ENCODE measurements at regions not wholly inside any gene's neighbourhood (a gene's known extent, or its start where the extent isn't known, plus 50 kb on each side); places are given as distances from the start of the nearest gene placed in this dataset.
"Not testable (repeated sequence)": the region's sequence is repeated elsewhere in the genome, so short reads cannot be mapped to it uniquely, and the experiment has no call there.

DNA sequence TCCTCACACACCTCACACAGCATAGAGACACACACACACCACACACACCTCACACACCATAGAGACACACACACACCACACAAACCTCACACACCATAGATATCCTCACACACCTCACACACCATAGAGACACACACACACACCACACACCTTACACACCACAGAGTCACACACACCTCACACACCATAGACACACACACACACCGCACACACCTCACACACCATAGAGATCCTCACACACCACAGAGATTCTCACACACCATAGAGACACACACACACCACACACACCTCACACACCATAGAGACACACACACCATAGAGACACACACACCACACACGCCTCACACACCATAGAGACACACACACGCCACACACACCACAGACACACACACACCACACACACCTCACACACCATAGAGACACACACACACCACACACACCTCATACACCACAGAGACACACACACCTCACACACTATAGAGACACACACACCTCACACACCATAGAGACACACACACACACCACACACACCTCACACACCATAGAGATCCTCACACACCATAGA is 270.6 kb downstream of the CYRIA start:
- no peak for DNase-seq (ENCODE audit: low read depth in 2 of 2)

- no peak for DNase-seq (ENCODE audit: low read depth in 2 of 2)
Measured at GRCh38 chr2:16394072-16394985, 271.3 kb downstream of the CYRIA start.

GRCh38 chr2:16393500-16394071 is 272.0 kb downstream of the CYRIA start:
- no peak for DNase-seq (ENCODE audit: low read depth in 2 of 2)

DNA sequence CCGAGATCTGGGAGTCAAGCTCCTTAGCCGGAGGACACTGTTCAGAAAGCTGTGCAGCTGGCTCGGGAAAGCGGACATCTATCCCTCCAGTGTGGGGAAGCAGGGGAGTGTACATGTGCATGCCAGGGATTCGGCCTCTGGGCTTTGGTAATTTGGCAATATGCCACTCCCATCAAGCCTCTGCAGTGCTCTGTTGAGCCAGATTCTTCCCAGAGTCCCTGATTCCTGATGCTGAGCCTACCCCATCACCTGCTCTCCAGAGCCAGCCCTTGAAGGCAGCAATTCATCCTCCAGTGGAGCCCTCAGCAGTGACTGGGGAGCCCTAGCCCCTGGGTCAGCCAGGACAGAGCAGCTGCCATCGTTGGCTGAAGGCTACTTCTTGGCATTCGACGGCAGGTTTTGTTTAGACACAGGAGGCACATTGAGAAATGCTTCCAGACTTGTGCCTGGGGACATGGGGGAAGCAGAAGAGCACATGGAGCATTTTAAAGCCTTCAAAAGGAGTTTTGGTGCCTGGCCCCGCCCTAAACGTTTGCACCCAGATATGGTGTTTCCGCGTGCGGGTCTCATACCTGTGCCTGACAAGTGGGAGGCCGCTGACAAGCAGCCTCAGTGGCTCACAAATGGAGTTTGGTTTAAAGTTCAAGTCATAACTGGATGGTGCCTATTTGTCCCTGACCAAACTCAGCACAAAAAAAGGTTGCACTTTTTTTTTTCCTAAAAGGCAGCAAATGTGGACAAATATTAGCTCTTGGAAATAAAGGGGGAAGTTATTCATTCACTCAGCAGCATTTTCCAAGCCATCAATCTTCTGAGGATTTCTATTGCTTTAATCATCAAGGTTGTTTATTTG is 272.8 kb downstream of the CYRIA start:
- no peak for DNase-seq (ENCODE audit: low read depth in 2 of 2)

GRCh38 chr2:16391986-16392385 is 273.6 kb downstream of the CYRIA start:
- no peak for DNase-seq (ENCODE audit: low read depth in 2 of 2)

DNA sequence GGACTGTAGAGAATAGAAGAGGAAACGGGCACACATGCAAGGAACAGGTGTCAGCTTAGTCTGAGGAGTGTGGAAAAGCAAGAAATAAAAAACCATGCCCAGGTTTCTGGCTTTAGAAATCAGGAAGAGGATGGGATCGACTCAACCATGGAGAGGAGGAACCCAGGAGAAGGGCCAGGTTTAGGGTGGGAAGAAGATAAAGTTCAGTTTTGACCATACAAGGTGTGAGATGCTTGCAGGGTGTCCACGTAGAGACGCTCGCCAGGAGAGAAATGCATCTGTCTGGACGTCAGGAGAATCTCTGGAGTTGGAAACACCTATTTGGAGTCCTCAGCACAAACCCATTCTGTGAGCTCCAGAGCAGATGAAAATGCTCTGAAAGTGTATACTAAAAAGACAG is 275.1 kb downstream of the CYRIA start:
- DNase-seq (ENCODE audit: low read depth in 2 of 2) = no peak

DNA sequence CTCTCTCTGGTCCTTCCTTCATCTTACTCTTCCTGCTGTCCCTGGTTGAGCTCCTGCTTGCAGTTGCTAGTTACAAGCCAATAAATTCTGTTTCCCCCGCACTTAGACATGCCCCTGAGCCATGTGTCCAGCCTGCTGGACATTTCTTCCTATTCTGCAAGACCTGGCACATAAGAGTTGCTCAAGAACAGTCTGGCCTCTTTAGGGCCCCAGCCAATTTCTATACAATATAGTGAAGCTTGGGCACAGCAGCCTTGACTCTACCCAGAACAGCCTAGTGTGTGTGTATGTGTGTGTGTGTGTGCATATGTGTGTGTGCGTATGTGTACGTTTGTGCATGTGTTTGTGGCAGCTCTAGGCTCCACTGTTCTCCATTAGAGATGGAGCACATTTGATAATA is 276.0 kb downstream of the CYRIA start:
- DNase-seq (ENCODE audit: low read depth in 2 of 2) = no peak

- DNase-seq (ENCODE audit: low read depth in 2 of 2) = not testable (repeated sequence)
Measured at GRCh38 chr2:16388199-16388830, 277.3 kb downstream of the CYRIA start.

DNA sequence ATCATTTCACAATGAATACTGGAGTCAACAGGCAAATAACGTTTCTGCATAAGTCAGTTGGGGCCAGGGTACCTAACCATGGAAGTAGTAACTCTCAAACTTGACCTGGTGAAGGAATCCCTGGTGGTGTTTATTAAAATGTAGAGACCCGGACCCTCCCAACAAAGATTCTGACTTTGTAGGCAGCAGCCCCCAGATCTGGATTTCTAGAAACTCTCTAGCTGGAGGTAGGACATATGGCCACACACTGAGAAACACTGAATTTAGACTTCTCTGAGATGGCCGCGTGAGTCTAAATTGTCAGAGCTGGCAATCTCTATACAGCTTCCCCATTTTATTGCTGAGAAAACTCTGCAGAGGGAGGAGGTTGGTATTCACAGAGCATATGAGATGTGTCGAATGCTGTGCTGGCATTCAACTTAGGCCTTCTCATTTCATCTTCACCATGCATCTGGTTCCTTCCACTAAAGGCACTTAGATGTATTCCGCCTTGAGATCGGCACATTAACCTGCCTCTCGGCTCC is 278.1 kb downstream of the CYRIA start:
- no peak for DNase-seq (ENCODE audit: low read depth in 2 of 2)

DNA sequence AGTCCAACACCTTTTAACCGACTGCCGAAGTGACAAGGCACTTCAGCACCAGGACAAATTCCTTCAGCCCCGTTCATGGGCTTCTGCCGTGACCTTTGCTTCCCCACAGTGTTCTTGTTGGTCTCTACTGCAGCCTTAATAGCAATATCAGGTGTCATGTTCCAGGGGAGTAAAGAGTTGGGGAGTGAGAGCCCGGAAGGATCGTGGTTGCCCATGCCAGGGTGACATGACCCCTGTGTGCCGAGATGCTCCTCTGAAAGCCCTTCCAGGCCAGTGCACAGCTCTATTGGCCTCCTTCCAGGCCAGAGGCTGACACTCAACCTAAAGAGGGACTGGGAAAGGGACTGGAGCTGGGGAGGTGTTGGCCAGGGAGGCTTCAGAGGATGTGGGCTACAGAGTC is 279.2 kb downstream of the CYRIA start:
- no peak for DNase-seq (ENCODE audit: low read depth in 2 of 2)

DNA sequence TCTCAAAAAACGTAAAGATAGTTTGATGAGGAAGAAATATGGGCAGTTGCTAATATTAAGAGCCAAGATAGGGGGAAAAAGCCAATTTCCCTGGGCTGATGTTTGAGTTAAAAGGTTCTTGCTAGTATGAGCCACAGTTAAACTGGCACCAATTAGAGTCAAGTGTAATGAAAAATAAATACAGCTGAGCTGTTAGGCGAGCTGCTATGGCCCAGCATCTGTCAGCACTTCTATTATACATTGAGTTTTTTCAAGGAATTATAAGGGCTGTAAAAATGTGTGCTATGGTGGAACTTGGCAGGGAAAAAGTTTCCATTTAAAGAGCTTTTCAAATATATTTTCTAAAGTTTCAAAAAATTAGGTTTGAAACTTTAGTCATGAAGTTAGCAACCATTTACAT is 279.6 kb downstream of the CYRIA start:
- no peak for DNase-seq (ENCODE audit: low read depth in 2 of 2)

GRCh38 chr2:16385341-16385740 is 280.3 kb downstream of the CYRIA start:
- DNase-seq (ENCODE audit: low read depth in 2 of 2) = no peak

- no peak for DNase-seq (ENCODE audit: low read depth in 2 of 2)
Measured at GRCh38 chr2:16383411-16383810, 282.2 kb downstream of the CYRIA start.

DNA sequence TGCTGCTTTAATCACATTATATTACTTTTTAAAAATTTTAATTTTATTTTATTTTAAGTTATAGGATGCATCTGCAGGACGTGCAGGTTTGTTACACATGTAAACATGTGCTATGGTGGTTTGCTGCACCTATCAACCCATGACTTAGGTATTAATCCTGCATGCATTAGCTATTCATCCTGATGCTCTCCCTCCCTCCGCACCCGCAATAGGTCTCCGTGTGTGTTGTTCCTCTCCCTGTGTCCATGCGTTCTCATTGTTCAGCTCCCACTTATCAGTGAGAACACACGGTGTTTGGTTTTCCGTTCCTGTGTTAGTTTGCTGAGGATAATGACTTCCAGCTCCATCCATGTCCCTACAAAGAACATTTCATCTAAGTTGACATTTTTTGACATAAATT is 283.2 kb downstream of the CYRIA start:
- DNase-seq (ENCODE audit: low read depth in 2 of 2) = no peak

DNA sequence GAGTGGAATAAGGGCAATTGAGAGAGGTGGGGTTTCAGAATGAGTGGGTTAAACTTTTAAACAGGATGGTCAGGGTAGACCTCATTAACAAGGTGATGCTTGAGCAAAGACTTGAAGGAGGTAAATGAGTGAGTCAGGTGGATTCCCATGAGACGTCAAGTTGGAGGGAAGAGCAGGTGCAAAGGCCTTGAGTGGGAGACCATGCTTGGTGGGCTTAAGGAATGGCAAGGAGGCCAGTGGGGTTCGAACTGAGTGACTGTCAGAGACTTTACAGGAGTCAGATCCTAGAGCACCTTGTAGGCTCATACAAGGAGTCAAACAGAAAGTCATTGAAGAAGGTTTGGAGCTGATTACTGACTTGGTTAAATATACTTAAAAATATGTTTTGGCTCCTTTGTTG is 284.1 kb downstream of the CYRIA start:
- DNase-seq (ENCODE audit: low read depth in 2 of 2) = no peak

GRCh38 chr2:16379901-16380300 is 285.7 kb downstream of the CYRIA start:
- not testable (repeated sequence) for DNase-seq (ENCODE audit: low read depth in 2 of 2)

DNA sequence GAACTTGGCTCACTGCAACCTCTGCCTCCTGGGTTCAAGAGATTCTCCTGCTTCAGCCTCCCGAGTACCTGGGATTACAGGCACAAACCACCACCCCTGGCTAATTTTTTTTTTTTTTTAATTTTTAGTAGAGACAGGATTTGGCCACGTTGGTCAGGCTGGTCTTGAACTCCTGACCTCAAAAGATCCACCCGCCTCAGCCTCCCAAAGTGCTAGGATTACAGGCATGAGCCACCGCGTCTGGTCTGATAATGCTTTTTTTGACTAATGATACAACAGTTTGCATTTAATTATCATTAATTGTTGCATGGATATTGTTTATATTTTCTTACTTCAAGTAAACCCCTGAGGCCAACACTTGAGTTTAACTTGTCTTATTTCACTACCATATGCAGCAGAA is 286.6 kb downstream of the CYRIA start:
- not testable (repeated sequence) for DNase-seq (ENCODE audit: low read depth in 2 of 2)

DNA sequence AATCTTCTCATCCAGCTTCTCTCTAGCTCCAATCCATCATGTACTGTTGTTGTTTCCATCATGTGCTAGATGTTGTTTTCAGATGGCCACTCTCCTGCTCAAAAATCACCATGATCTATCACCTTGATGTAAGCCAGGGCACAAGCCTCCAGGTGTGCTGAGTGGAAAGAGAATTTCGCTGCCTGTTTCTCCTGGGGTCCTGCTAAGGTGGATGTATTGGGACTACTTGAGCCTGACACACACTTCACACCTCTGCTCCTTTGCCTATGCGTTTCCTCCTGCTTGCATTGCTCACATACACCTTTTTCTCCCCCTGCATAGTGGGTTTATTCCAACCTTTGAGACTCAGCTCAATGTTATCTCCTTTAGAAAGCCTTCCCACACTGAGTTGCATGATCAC is 287.6 kb downstream of the CYRIA start:
- no peak for DNase-seq (ENCODE audit: low read depth in 2 of 2)

DNA sequence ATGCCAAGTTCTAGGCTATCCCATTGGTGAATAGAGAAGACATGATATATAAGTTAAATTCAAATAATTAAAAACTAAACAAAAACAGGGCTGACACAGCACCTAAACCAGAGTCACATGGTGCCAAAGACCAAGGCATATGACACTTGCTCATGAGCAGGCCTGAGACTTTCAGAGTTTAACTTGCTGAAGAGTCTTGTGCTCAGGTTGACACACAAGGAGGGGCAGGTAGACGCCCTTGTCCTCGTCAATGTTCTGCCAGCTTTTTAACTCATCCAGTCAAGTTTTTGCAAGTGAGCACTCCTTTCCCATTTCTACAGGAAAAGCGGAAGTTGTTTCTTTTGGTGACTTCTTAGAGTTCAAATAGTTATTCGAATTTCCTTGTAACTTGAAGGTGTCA is 289.7 kb downstream of the CYRIA start:
- DNase-seq (ENCODE audit: low read depth in 2 of 2) = no peak

- no peak for DNase-seq (ENCODE audit: low read depth in 2 of 2)
Measured at GRCh38 chr2:16375351-16375750, 290.3 kb downstream of the CYRIA start.

DNA sequence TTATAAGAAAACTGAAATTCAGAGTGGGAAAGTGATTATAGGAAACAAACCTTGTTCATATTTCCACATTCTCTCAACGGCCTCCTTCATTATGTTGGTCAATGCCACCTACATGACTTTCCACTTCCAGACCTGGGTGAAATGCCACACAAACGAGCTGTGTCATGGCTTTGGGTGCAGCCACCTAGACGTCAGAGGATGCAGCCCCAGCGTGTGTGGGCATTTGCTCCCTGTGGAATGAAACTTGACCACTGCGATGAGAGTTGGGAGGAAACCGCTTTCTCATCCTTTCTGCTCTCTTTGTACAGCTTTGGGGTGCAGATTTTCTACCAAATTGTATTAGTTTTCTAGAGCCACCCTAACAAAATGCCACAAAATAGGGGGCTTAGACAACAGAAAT is 291.0 kb downstream of the CYRIA start:
- no peak for DNase-seq (ENCODE audit: low read depth in 2 of 2)
